ENCODE measurements at regions not wholly inside any gene's neighbourhood (a gene's known extent, or its start where the extent isn't known, plus 50 kb on each side); places are given as distances from the start of the nearest gene placed in this dataset.
"Not testable (repeated sequence)": the region's sequence is repeated elsewhere in the genome, so short reads cannot be mapped to it uniquely, and the experiment has no call there.

GRCh38 chr6:131336596-131336995, 201.3 kb downstream of the AKAP7 start:
- no peak for DNase-seq (ENCODE audit: low read depth in 1 of 2, low spot score in 2 of 2)
- H3K4me3 ChIP-seq: no peak overlapping the region

DNA sequence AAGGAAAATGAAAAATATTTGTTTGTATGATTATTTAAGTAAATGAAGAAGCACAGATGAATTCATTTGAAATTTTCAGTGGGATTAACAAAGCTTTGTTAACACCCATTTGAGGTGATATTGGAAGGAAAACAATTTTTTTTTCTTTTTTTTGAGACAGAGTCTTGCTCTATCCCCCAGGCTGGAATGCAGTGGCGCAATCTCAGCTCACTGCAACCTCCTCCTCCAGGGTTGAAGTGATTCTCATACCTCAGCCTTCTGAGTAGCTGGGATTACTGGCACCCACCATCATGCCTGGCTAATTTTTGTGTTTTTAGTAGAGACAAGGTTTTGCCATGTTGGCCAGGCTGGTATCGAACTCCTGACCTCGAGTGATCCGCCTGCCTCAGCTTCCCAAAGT, 211.6 kb downstream of the AKAP7 start:
- not testable (repeated sequence) for H3K4me1 ChIP-seq (replicated peaks); H3K36me3 ChIP-seq; H3K9me3 ChIP-seq (replicated peaks); DNase-seq (ENCODE audit: low read depth in 1 of 2, low spot score in 2 of 2); H3K27ac ChIP-seq; H3K4me3 ChIP-seq
- peaks cover 13% of the 10 kb centered on the region for H3K27me3 ChIP-seq (replicated peaks)

More at GRCh38 chr6:131336596-131336995, 201.3 kb downstream of the AKAP7 start:
- no peaks in the 10 kb centered on the region for H3K4me1 ChIP-seq (replicated peaks)
- no peaks in the 10 kb centered on the region for H3K36me3 ChIP-seq
- no peak overlapping the region for H3K27ac ChIP-seq
- no peaks in the 10 kb centered on the region for H3K9me3 ChIP-seq (replicated peaks)
- H3K27me3 ChIP-seq (replicated peaks): peaks cover 16% of the 10 kb centered on the region

GRCh38 chr6:131348572-131348971, 213.3 kb downstream of the AKAP7 start:
- DNase-seq (ENCODE audit: low read depth in 1 of 2, low spot score in 2 of 2): no peak
- no peaks in the 10 kb centered on the region for H3K9me3 ChIP-seq (replicated peaks)
- H3K4me3 ChIP-seq: no peak overlapping the region
- peaks cover 16% of the 10 kb centered on the region for H3K27me3 ChIP-seq (replicated peaks)
- no peaks in the 10 kb centered on the region for H3K4me1 ChIP-seq (replicated peaks)
- no peaks in the 10 kb centered on the region for H3K36me3 ChIP-seq
- H3K27ac ChIP-seq: no peak overlapping the region

DNA sequence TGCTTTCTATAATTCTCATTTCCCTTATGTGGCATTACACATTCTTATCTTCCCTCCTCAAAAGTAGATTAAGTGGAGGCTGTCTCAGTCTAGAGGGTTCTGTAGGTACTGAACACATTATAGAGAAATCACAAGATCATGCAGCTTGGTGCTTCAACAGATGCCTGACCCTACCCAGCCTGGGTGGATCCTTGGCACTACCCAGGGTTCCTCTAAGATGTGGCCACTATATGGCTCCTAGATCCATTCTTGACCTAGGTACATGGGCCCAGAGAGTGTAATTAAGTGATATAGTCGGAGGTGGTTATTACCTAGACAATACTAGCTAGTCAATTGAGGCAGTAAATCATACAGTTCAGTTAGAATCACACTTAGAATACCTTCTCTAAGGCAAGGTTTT, 213.9 kb downstream of the AKAP7 start:
- H3K9me3 ChIP-seq (replicated peaks): no peaks in the 10 kb centered on the region
- DNase-seq (ENCODE audit: low read depth in 1 of 2, low spot score in 2 of 2): no peak
- H3K27ac ChIP-seq: no peak overlapping the region
- H3K4me1 ChIP-seq (replicated peaks): no peaks in the 10 kb centered on the region
- no peak overlapping the region for H3K4me3 ChIP-seq
- H3K36me3 ChIP-seq: no peaks in the 10 kb centered on the region
- H3K27me3 ChIP-seq (replicated peaks): peaks cover 16% of the 10 kb centered on the region

GRCh38 chr6:131353106-131353505, 217.8 kb downstream of the AKAP7 start:
- no peaks in the 10 kb centered on the region for H3K36me3 ChIP-seq
- peaks cover 5% of the 10 kb centered on the region; the same call in 1 of the 2 replicates for H3K27me3 ChIP-seq (replicated peaks)
- H3K27ac ChIP-seq: no peak overlapping the region
- no peaks in the 10 kb centered on the region for H3K4me1 ChIP-seq (replicated peaks)
- H3K4me3 ChIP-seq: no peak overlapping the region
- no peak for DNase-seq (ENCODE audit: low read depth in 1 of 2, low spot score in 2 of 2)
- no peaks in the 10 kb centered on the region for H3K9me3 ChIP-seq (replicated peaks)

- Histone ChIP-seq H3K4me3 (no peak overlapping the region), H3K36me3 (no peaks in the 10 kb centered on the region), H3K27me3 (replicated peaks) (0 out of 2 replicates have a peak, but pooled peaks cover 5% of the 10 kb centered on the region), H3K27ac (no peak overlapping the region), H3K9me3 (replicated peaks) (no peaks in the 10 kb centered on the region), H3K4me1 (replicated peaks) (no peaks in the 10 kb centered on the region)
- no peak for DNase-seq (ENCODE audit: low read depth in 1 of 2, low spot score in 2 of 2)
Measured at GRCh38 chr6:131353876-131354275, 218.6 kb downstream of the AKAP7 start.

- Histone ChIP-seq H3K27ac (no peak overlapping the region), H3K36me3 (no peaks in the 10 kb centered on the region), H3K4me1 (replicated peaks) (no peaks in the 10 kb centered on the region), H3K9me3 (replicated peaks) (no peaks in the 10 kb centered on the region), H3K27me3 (replicated peaks) (0 out of 2 replicates have a peak, but pooled peaks cover 5% of the 10 kb centered on the region), H3K4me3 (no peak overlapping the region)
- no peak for DNase-seq (ENCODE audit: low read depth in 1 of 2, low spot score in 2 of 2)
Measured at GRCh38 chr6:131354356-131354755, 218.7 kb upstream of the ARG1 start.

GRCh38 chr6:131356161-131356560, 216.9 kb upstream of the ARG1 start:
- no peaks in the 10 kb centered on the region for H3K9me3 ChIP-seq (replicated peaks)
- no peaks in the 10 kb centered on the region for H3K36me3 ChIP-seq
- H3K4me1 ChIP-seq (replicated peaks): no peaks in the 10 kb centered on the region
- H3K27ac ChIP-seq: no peak overlapping the region
- DNase-seq (ENCODE audit: low read depth in 1 of 2, low spot score in 2 of 2): no peak
- 0 out of 2 replicates have a peak, but pooled peaks cover 3% of the 10 kb centered on the region for H3K27me3 ChIP-seq (replicated peaks)
- H3K4me3 ChIP-seq: no peak overlapping the region

DNA sequence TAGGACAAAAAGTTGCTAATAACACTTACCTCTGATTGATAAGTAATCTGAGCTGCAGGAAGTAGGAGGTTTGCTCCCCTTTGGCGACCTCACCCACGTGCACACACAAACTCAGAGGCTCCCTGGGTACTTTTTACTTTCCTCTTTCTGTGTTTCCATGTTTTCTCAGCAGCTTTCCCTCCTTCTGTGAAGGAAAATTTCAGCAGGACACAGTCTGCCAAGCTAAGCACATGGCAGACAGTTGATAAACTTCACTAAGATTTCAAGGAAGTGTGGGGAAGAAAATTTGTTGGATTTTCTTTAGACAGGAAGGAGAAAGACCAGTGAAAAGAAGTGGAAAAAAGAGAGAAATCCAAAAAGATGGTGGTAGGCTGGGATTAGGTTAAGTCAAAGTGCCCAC, 215.5 kb upstream of the ARG1 start:
- no peaks in the 10 kb centered on the region for H3K9me3 ChIP-seq (replicated peaks)
- no peaks in the 10 kb centered on the region for H3K4me1 ChIP-seq (replicated peaks)
- no peak overlapping the region for H3K27ac ChIP-seq
- H3K36me3 ChIP-seq: no peaks in the 10 kb centered on the region
- H3K4me3 ChIP-seq: no peak overlapping the region
- H3K27me3 ChIP-seq (replicated peaks): 0 out of 2 replicates have a peak, but pooled peaks cover 1% of the 10 kb centered on the region
- DNase-seq (ENCODE audit: low read depth in 1 of 2, low spot score in 2 of 2): no peak

DNA sequence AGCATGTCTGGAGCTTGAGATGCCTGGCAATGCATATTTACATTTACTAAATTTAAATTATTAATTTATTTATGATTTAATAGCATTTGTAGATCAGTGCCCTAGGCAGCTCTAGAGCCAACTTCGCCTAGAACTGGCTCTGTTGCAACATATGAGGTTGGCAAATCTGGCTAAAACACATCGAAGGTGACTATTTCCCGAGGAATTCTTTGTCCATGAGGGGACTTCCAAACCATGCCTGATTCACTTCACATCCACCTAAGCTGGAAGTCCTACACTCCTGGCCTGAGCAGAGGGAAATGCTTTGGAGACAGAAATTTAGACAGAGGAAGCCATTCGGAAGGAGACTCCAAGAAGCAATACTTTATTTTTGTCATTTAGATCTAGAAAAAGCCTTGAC, 211.0 kb upstream of the ARG1 start:
- no peaks in the 10 kb centered on the region for H3K4me1 ChIP-seq (replicated peaks)
- no peak overlapping the region for H3K4me3 ChIP-seq
- H3K27me3 ChIP-seq (replicated peaks): no peaks in the 10 kb centered on the region
- H3K27ac ChIP-seq: no peak overlapping the region
- H3K9me3 ChIP-seq (replicated peaks): no peaks in the 10 kb centered on the region
- no peak for DNase-seq (ENCODE audit: low read depth in 1 of 2, low spot score in 2 of 2)
- H3K36me3 ChIP-seq: no peaks in the 10 kb centered on the region

DNA sequence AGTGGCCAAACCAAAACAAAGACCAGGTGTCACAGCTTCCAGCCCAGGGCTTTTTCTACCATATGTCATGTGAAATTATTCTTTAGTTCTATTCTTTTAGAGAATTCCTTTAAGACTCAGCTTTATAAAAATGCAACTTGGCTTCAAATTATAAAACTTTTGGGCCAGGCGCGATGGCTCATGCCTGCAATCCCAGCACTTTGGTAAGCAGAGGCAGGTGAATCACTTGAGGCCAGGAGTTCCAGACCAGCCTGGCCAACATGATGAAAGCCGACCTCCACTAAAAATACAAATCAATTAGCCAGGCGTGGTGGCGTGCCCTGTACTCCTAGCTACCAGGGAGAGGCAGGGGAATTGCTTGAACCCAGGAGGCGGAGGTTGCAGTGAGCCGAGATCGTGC, 210.3 kb upstream of the ARG1 start:
- Histone ChIP-seq H3K9me3 (replicated peaks) (no peaks in the 10 kb centered on the region), H3K27ac (no peak overlapping the region), H3K4me3 (no peak overlapping the region), H3K36me3 (no peaks in the 10 kb centered on the region), H3K4me1 (replicated peaks) (no peaks in the 10 kb centered on the region), H3K27me3 (replicated peaks) (no peaks in the 10 kb centered on the region)
- no peak for DNase-seq (ENCODE audit: low read depth in 1 of 2, low spot score in 2 of 2)

DNA sequence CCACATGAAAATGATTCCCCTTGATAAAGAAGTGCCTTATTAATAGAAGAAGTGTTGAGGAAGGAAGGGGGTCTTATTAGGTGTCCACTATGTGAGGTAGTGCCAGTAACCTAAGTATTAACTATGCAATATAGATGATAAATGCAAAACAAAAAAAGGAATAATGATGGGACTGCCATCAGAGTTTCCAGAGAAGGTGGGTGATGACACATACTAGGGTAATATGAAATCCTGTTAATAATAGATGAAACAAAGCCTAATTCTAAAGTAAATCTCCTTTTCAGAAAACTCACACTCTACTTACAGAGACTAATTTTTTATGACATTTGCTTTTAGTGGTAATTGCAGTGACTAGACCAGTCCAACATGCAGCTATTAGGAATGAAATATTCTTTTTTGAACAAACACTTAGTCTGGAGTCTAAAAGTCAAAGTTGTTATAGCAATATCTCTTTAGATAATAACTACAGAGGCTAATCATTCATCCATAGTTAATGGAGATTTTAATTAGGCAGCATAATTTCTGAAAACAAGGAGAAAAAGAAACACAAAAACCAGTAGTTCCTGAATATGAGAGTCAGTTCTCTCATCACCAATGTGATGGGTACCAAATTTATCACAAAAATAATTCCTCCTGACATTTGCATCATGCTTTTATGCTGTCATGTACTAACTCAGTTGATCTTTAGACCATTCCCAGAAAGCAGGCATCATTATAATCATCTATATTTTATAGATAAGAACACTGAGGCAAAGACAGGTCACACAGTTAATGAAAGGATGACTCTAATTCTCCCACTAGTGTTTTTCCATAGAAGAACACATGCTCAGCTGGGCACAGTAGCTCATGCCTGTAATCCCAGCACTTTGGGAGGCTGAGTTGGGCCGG, 208.8 kb upstream of the ARG1 start:
- Histone ChIP-seq H3K4me3 (no peak overlapping the region), H3K4me1 (replicated peaks) (no peaks in the 10 kb centered on the region)

DNA sequence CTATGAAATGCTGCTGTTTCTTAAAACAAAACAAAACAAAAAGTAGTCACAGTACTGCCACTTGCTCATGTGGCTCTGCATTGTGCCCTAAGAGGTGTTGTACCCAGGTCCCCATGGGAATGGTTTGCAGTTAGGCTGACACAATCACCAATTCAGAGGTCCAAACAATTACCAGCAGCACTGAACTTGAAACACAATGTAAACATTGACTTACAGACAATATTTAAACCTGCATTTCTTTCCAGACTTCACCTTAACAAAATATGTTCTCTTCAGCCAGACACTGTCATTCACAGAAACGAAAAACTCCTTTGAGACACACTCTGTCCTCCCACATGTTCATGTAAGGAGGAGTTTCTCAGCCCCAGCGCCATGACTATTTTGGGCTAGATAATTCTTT, 206.8 kb upstream of the ARG1 start:
- Histone ChIP-seq H3K9me3 (replicated peaks) (no peaks in the 10 kb centered on the region), H3K27ac (no peak overlapping the region), H3K27me3 (replicated peaks) (no peaks in the 10 kb centered on the region; the same call in 1 of the 2 replicates), H3K4me3 (no peak overlapping the region), H3K4me1 (replicated peaks) (no peaks in the 10 kb centered on the region), H3K36me3 (no peaks in the 10 kb centered on the region)
- DNase-seq (ENCODE audit: low read depth in 1 of 2, low spot score in 2 of 2): no peak

More for the DNA sequence above, 208.8 kb upstream of the ARG1 start:
- no peak for DNase-seq (ENCODE audit: low read depth in 1 of 2, low spot score in 2 of 2)
- Histone ChIP-seq H3K9me3 (replicated peaks) (no peaks in the 10 kb centered on the region), H3K27me3 (replicated peaks) (no peaks in the 10 kb centered on the region), H3K27ac (no peak overlapping the region), H3K36me3 (no peaks in the 10 kb centered on the region)

DNA sequence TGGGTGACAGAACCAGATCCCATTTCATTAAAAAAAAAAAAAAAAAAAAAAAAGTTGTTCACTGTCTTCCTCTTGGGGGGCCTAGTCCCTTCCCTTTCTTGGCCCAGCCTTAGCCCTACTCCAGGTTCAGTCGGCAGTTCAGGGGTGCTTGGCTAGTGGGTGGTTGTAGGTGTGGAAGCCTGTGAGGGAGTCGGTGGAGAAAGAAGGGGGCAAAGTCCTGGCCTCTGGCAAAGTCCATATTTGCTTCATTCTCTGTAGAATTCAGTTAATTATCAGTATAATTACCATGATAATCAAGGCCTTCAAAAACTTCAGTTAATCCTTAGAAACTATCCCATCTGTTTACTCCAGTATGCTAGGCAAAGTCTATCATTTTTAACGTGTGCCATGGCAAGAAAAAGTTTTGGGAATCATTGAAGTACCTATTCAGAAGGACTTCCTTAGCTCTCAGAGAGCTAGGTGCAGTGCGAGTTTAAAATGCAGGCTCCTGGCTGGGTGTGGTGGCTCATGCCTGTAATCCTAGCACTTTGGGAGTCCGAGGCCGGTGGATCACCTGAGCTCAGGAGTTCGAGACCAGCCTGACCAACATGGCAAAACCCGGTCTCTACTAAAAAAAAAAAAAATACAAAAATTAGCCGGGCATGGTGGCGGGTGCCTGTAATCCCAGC, 205.7 kb upstream of the ARG1 start:
- H3K27ac ChIP-seq: no peak overlapping the region
- no peaks in the 10 kb centered on the region for H3K9me3 ChIP-seq (replicated peaks)
- DNase-seq (ENCODE audit: low read depth in 1 of 2, low spot score in 2 of 2): no peak
- no peak overlapping the region for H3K4me3 ChIP-seq
- H3K4me1 ChIP-seq (replicated peaks): no peaks in the 10 kb centered on the region
- H3K36me3 ChIP-seq: no peaks in the 10 kb centered on the region
- H3K27me3 ChIP-seq (replicated peaks): peaks cover 2% of the 10 kb centered on the region; the same call in 1 of the 2 replicates

All from SJSA1 (cell line).